GM19099 (cell line): ENCODE measurements at regions not wholly inside any gene's neighbourhood (a gene's known extent, or its start where the extent isn't known, plus 50 kb on each side); places are given as distances from the start of the nearest gene placed in this dataset.

Source experiments
- POLR2A ChIP-seq: IDR thresholded peaks from 3 replicates; pipeline ENCODE4 v1.6.1; 2011; ENCODE audit warnings: low read depth; ENCODE audit not compliant: insufficient read length; ENCODE audit errors: extremely low read depth

DNA sequence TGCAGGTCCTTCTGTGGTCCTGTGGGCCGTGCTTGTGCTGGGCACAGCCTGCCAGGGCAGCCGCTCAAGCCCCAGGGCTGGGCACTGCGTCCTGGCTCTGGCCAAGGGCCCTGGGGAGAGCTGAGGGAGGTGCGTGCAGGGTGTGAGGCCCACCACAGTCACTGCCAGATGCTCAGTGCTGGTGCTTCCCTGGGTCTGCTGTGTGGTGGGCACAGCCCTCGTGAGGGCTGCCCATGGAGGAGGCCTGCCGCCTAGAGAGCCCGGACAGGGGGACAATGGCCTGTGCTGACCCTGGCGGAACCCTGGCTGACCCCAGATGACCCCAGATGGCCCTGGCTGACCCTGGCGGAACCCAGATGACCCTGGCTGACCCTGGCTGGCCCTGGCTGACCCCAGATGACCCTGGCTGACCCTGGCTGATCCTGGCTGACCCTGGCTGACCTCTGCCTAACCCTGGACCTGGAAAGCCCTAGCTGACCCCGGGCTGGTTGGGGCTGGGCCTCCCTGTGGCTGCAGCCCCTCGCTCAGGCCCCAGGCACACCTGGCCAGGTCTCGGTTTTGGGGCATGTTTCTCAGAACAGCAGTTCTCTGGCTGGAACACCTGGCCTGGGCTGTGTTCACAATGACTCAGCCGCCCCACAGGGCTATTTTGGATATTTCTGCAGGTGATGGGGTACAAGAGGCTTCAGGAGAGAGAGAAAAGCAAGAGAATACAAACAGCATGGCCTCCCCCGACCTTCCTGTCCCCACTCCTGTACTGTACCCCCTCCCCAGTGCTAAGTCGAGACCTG lies 55.4 kb downstream of the TMEM121 start:
- TF ChIP-seq POLR2A, result peak; percentile 16

DNA sequence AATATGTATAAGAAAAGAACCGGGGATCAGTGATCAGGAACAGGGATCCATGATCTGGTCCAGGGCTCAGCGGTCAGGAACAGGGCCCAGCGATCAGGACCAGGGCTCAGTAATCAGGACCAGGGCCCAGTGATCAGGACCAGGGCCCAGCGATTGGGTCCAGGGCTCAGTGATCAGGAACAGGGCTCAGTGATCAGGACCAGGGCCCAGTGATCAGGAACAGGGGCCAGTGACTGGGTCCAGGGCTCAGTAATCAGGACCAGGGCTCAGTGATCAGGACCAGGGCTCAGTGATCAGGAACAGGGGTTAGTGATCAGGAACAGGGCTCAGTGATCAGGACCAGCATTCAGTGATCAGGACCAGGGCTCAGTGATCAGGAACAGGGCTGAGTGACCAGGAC lies 56.3 kb downstream of the TMEM121 start:
- peak; percentile 36 for TF ChIP-seq POLR2A

DNA sequence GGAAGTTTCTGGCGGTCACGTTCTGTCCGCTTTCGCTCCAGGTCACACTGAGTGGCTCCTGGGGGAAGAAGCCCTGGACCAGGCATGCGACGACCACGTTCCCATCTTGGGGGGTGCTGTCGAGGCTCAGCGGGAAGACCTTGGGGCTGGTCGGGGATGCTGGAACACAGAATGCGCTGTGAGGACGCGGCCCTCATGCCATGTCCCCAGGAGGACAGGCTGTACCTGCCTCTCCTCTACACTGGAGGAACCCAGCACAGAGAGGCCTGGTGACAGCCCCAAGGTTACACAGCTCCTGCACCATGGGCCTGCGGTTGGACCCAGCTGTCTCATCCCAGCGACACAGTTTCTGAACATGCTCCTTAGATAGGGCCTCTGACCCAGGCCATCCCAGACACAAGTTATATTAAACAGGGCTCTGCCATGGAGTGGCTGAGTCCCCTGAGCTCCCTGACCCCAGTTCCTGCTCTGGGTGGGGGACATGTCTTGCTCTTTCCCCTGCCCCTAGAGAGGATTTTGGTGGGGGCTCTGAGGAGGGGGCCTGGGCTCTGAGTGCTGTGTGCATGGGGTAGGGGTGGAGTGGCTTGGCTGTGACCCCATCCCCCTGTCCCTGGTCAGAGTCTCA lies 62.0 kb downstream of the TMEM121 start:
- TF ChIP-seq POLR2A, result no peak

DNA sequence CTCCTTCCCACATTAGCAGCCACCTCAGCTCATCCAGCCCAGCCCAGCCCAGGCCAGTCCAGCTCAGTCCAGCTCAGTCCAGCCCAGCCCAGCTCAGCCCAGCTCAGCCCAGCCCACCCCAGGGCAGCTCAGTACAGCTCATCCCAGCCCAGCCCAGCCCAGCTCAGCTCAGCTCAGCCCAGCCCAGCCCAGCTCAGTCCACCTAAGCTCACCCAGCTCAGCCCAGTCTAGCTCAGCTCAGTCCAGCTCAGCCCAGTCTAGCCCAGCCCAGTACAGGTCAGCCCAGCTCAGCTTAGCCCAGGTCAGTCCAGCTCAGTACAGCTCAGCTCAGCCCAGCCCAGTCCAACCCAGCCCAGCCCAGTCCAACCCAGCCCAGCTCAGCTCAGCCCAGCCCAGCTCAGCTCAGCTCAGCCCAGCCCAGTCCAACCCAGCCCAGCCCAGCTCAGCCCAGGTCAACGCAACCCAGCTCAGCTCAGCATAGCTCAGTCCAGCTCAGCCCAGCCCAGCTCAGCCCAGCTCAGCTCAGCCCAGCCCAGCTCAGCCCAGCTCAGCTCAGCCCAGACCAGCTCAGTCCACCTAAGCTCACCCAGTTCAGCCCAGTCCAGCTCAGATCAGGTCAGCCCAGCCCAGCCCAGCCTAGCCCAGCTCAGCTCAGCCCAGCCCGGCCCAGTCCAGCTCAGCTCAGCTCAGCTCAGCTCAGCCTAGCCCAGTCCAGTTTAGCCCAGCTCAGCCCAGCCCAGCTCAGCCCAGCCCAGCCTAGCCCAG lies 63.0 kb downstream of the TMEM121 start:
- no peak for TF ChIP-seq POLR2A

DNA sequence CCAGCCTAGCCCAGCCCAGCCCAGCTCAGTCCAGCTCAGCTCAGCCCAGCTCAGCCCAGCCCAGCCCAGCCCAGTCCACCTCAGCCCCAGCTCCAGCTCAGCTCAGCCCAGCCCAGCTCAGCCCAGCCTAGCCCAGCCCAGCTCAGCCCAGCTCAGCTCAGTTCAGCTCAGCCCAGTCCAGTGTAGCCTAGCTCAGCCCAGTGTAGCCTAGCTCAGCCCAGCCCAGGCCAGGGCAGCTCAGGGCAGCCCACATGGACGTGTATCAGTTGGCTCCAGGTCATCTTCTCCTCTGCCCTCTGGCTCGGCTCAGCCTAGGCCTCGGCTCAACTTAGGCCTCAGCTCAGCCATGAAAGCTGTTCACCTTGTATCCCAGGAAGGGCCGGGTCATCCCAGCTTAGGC lies 64.7 kb downstream of the TMEM121 start:
- no peak for TF ChIP-seq POLR2A

DNA sequence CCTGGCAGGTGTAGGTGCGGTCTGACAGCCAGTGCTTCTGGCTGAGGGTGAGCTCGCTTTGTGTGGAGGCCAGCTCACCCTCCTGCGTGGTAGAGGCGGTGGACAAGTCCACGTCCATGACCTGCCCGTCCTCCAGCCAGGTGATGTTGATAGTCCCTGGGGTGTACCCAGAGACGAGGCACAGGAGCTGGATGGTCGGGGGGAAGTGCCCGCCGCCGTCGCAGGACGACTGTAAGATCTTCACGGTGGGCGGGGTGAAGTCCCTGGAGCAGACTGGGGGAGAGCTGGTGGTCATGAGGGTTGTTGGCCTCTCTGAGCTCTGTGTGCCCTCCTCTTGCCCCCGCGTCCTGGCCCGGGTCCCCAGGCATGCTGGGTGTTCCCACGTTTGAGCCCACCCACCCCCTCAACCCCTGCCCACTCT lies 74.6 kb downstream of the TMEM121 start:
- TF ChIP-seq POLR2A, result no peak

DNA sequence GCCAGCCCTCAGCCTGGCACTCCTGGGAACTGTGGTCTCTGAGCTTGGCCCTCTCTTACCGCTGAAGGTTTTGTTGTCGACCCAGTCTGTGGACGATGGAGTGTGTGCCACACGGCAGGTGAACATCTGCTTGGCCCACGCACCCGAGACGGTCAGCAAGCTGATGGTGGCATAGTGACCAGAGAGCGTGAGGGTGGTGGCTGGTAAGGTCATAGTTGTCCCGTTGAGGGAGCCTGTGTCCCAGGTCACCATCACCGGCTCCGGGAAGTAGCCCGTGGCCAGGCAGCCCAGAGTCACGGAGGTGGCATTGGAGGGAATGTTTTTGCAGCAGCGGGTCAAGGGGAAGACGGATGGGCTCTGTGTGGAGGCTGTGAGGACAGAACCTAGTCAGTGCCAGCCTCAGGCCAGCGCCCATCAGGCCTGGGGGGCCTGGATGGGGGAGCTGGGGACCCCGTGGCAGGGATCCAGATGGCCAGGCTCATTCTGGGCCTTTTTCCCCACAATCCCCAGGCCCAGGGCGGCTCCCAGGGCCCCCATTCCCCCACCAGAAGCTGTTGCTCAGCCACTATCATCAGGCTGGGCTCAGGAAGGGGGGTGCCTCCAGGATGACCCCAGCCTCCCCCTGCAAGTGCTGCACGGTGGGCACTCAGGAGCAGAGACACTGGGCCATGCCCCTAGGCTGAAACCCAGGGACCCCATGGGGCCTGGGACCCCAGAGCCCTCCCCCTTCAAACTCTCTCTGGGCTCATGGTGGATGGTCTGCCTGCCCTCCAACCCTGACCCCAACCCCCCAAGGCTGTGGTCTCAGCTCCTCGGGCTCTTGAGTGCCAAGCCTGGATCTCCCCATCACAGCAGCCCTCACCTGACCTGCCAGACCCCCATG lies 75.2 kb downstream of the TMEM121 start:
- no peak for TF ChIP-seq POLR2A

DNA sequence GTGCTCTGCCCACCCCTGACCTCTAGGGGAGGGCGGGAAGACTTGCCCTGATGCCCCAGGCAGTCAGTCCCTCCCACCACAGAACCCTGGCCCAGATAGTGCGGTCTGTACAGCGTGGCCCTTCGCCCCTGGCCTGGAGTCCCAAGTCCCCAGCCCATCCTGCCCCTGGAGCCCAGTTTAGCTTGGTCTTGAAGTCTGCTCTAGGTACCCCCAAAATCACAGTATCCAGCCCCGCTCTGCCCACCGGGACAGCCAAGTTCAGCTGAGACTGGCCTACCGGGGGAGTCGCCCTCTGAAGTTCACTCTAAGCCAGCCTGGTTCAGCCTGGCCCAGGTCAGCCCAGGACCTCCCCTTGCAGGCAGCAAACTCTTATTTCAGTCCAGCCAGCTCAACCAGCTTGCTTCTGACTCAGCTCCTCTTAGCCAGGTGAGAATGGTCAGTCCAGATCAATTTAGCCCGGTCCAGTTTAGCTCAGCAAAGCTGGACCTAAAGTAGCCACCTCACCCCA lies 75.9 kb downstream of the TMEM121 start:
- TF ChIP-seq POLR2A, result no peak

DNA sequence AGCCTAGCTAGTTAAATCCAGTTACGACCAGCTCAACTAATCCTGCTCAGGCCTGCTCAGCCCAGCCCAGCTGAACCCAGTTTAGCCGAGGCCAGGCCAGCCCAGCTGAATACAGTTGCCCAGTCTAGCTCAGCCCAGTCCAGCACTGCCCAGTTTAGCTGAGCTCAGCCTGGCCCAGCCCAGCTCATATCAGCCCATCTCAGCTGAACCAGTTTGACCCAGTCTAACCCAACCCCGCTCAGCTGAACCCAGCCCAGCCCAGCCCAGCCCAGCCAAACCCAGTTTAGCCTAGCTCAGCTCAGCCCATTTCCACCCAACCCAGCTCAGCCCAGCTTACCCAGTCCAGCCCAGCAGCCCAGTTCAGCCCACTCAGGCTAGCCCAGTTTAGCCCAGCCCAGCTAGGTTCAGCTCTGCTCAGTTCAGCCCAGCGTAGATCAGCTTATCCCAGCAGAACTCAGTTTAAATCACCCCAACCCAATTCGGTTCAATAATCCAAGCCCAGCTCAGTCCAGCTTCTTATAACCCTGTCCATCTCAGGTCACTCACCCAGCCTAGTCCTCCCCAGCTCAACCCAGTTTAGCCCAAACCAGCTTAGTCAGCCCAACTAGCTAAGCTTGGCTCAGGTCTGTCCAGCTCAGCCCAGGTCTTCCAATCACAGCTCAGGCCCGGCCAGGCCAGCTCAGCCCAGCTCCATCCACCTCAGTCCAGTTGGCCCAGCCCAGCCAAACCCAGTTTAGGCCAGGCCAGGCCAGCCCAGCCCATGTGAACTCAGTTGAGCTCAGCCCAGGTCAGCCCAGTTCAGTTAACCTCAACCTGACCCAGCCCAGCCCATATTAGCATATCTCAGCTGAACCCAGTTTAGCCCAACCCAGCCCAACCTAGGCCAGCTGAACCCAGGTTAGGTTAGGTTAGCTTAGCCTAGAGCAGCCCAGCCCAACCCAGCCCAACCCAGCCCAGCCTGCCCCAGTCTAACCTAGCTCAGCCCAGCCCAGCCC lies 76.7 kb downstream of the TMEM121 start:
- no peak for TF ChIP-seq POLR2A

DNA sequence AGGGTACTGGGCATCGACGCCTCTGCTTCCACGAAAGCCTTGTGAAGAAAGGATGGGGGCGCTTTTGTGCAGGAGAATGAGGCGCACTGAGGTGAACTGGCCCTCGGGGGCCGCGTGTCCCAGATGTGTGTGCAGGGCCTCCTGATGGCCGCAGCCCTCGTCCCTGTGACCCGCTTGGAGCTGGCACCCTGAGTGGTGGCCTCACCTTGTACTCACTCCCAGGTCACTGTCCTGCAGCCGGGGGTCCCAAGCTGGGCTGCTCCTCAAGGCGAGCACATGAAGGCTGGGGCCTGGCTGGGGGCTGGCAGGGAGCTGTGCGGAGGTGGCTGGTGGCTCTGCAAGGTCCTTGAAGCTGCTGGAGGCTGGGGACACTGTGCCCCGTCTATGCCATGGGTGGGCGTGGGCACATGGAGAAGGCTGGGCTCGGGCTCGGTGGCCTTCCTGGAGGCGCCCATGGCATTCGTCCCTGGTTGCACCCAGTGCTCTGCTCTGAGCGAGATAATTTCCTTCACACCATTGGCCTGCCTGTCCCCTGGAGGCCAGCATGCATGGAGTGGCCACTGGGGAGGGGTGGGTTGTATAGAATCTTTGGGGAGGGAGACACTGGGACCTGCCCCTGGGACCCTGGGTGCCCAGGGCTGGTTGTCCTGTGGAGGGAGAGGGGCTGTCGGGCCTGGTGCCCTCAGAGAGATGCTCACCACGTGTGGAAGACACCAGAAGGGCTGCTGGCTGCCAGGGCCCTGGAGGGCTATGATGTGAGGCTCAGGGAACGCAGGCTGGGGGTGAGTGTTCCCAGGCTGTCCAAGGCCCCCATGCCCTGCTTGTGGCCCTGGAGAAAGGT lies 79.3 kb downstream of the TMEM121 start:
- TF ChIP-seq POLR2A, result no peak

DNA sequence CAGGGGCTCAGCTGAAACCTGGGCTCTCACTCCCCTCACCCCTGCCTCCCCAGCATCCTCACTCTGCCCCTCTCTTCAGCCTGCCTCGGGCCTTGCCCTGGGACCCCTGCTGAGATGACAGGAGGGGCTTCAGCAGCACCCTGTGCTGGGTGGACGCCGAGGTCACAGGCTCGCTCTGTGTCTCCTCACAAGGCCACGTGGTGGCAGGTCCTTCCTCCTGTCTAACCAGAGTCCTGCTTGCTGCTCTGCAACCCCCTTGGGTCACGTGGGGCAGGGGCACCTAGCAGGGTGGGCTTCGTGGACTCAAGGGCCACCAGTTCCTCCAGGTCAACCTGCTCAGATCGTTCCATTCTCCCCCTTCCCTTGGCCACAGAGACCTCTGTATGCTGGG lies 90.4 kb downstream of the TMEM121 start:
- no peak for TF ChIP-seq POLR2A

DNA sequence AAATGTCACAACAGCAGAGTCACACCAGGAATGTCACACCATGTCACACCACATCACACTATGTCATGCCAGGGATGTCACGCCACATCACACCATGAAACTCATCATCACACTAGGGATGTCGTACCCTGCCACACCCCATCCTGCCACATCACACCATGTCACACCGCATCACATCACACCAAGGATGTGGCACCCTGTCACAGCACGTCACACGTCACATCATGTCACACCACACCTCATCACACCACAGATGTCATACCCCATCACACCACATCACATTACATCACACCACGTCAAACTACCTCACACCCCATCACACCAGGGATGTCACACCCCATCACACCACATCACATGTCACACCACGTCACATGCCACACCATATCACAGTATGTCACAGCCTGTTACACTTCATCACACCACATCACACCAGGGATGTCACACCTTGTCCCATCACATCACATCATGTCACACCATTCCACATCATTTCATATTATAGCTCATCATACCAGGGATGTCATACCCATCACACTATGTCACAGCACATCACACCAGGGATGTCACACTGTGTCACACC lies 90.9 kb downstream of the TMEM121 start:
- TF ChIP-seq POLR2A, result no peak
